B cell (primary cell): ENCODE measurements at regions not wholly inside any gene's neighbourhood (a gene's known extent, or its start where the extent isn't known, plus 50 kb on each side); places are given as distances from the start of the nearest gene placed in this dataset.

Source experiments
- ATAC-seq: fragments of 200-7000 bp; cut with Tn5 transposase; one replicate; pipeline ENCODE4 v1.10.0; 2021; ENCODE audit warnings: low read depth, mild to moderate bottlenecking, moderate number of reproducible peaks, moderate library complexity
- CTCF ChIA-PET: fragments of 350-600 bp; sonication (Branson Sonifier 250); formaldehyde crosslinking; loops from one replicate; lab custom pipeline; 2021; ENCODE audit warnings: antibody characterized with exemption, inconsistent platforms; lab: Charles Lee
- POLR2A ChIA-PET: fragments of 350-600 bp; sonication (Branson Sonifier 250); formaldehyde crosslinking; loops from one replicate; lab custom pipeline; 2021; ENCODE audit warnings: antibody characterized with exemption; lab: Charles Lee
- DNase-seq: peaks from one replicate; pipeline ENCODE4 v3.0.0; 2013
- H2AFZ ChIP-seq: 2 replicates; pipeline ENCODE4 v1.6.1; 2012; ENCODE audit warnings: mild to moderate bottlenecking, low read depth, low read length; ENCODE audit not compliant: insufficient read depth, poor library complexity, severe bottlenecking
- H3K27ac ChIP-seq, 2 donors: 1 replicate in 1 of 2; 2 replicates in 1 of 2; pipeline ENCODE4 v1.5.1; 2012 to 2013; ENCODE audit warnings: low read length in 2 of 2, mild to moderate bottlenecking in 2 of 2, moderate library complexity in 1 of 2
- H3K27me3 ChIP-seq, 4 experiments: fragments of 200-600 bp in 1 of 4; sonication (generic) in 1 of 4; replicated peaks in 1 of 4; 1 replicate in 2 of 4; 2 replicates in 2 of 4; pipeline versions ENCODE4 v1.6.1 to v1.7.0; 2013 to 2016; ENCODE audit warnings: low read length in 3 of 4, mild to moderate bottlenecking in 2 of 4, mixed read lengths in 1 of 4, moderate library complexity in 1 of 4; ENCODE audit not compliant: insufficient read depth in 4 of 4, control insufficient read depth in 3 of 4; ENCODE audit errors: control extremely low read depth in 1 of 4
- H3K36me3 ChIP-seq, 2 experiments: replicated peaks in 1 of 2; 1 replicate in 1 of 2; 2 replicates in 1 of 2; pipeline versions ENCODE4 v1.6.1 to v1.7.1; 2013; ENCODE audit warnings: low read length in 1 of 2; ENCODE audit not compliant: insufficient read depth in 2 of 2, control insufficient read depth in 1 of 2; ENCODE audit errors: control extremely low read depth in 1 of 2, extremely low read depth in 1 of 2
- H3K4me1 ChIP-seq, 2 donors: fragments of 200-600 bp in 1 of 2; sonication (generic) in 1 of 2; 1 replicate in 1 of 2; 2 replicates in 1 of 2; pipeline versions ENCODE4 v1.5.1 to v1.6.1; 2013 to 2017; ENCODE audit warnings: low read length in 2 of 2; ENCODE audit not compliant: control insufficient read depth in 2 of 2, insufficient read depth in 2 of 2
- H3K4me2 ChIP-seq: replicated peaks from 2 replicates; pipeline ENCODE3; 2012; ENCODE audit warnings: mild to moderate bottlenecking, low read depth, low read length; ENCODE audit not compliant: poor library complexity, severe bottlenecking
- H3K4me3 ChIP-seq, 5 experiments: fragments of 200-600 bp in 1 of 5; sonication (generic) in 1 of 5; 1 replicate in 3 of 5; 2 replicates in 2 of 5; pipeline versions ENCODE4 v1.5.1 to v1.7.0; 2011 to 2016; ENCODE audit warnings: low read length in 4 of 5, mild to moderate bottlenecking in 4 of 5, low read depth in 2 of 5, control low read depth in 1 of 5, moderate library complexity in 1 of 5; ENCODE audit not compliant: insufficient read depth in 1 of 5; ENCODE audit errors: control extremely low read depth in 1 of 5, extremely low read depth in 1 of 5
- H3K79me2 ChIP-seq: fragments of 200-600 bp; sonication (generic); one replicate; pipeline ENCODE4 v1.6.0; 2016; ENCODE audit warnings: low read length; ENCODE audit not compliant: control insufficient read depth, insufficient read depth
- H3K9ac ChIP-seq: fragments of 200-600 bp; sonication (generic); 2 replicates; pipeline ENCODE4 v1.6.1; 2017; ENCODE audit warnings: mild to moderate bottlenecking, low read length, moderate library complexity
- H3K9me3 ChIP-seq, 3 donors: one replicate each; pipeline versions ENCODE4 v1.6.1 to v1.7.1; 2013; ENCODE audit warnings: low read length in 2 of 3; ENCODE audit not compliant: control insufficient read depth in 2 of 3, insufficient read depth in 1 of 3; ENCODE audit errors: control extremely low read depth in 1 of 3
- H4K20me1 ChIP-seq: 2 replicates; pipeline ENCODE4 v1.6.0; 2012; ENCODE audit warnings: mild to moderate bottlenecking, low read length; ENCODE audit not compliant: insufficient read depth, control insufficient read depth, poor library complexity, severe bottlenecking
- H3K27ac Mint-ChIP-seq: one replicate; pipeline ENCODE4 v1.8.0; 2021; ENCODE audit warnings: mixed read lengths
- H3K27me3 Mint-ChIP-seq: one replicate; pipeline ENCODE4 v1.8.0; 2021; ENCODE audit warnings: mixed read lengths
- H3K4me1 Mint-ChIP-seq: one replicate; pipeline ENCODE4 v1.8.0; 2021; ENCODE audit warnings: mixed read lengths
- H3K4me3 Mint-ChIP-seq: one replicate; pipeline ENCODE4 v1.8.0; 2021; ENCODE audit warnings: mixed read lengths
- H3K9me3 Mint-ChIP-seq: one replicate; pipeline ENCODE4 v1.8.0; 2022; ENCODE audit warnings: mixed read lengths; ENCODE audit not compliant: insufficient read depth
- EZH2 ChIP-seq: IDR thresholded peaks from 2 replicates; pipeline ENCODE4 v1.6.1; 2012; ENCODE audit warnings: borderline replicate concordance, low read depth, mild to moderate bottlenecking, moderate library complexity, low read length; ENCODE audit not compliant: insufficient read depth, poor library complexity, severe bottlenecking
- WGBS: methylation state at CpG from one replicate; pipeline ENCODE4 v1.1.5; 2013; ENCODE audit warnings: missing lambda C conversion rate; ENCODE audit not compliant: insufficient coverage; 5-methylcytosine and 5-hydroxymethylcytosine counted together
- intact Hi-C: fragments of 100-400 bp; cut with micrococcal nuclease; formaldehyde crosslinking; loops from one replicate; pipeline ENCODE4 v1.10.0; 2022
- TF ChIP-seq, protein P1 (sequence below): fragments of 200-600 bp; IDR thresholded peaks from one replicate; pipeline ENCODE4 v1.8.0; 2022; ENCODE audit warnings: antibody characterized with exemption, mild to moderate bottlenecking

DNA sequence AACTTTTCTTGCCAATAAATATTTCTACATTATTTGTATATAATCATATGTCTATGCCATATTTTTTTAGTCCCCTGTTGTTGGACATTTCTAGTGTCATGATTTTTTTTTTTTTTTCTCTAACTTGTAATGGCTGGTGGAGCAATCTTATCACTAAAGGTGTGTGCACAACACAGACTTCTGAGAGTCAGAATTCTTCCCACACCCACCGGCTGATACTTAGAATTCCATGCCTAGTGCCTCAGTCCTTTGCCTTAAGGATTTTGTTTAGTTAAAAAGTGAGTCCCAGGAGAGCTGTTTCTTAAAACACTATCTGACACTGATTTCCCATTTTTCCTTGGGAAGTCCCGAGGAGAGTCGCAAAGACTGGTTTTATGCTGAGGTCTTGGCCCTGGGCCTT, 87.7 kb upstream of the BARX2 start:
- H3K27me3 ChIP-seq: peaks cover 0 to 15% (median 8%) of the 10 kb centered on the region in 4 experiments
- DNase-seq: no peak
- intact Hi-C loops: no loop called here
- H3K4me3 Mint-ChIP-seq: no peak overlapping the region
- no peaks in the 10 kb centered on the region for H3K79me2 ChIP-seq
- TF ChIP-seq, protein P1, sequence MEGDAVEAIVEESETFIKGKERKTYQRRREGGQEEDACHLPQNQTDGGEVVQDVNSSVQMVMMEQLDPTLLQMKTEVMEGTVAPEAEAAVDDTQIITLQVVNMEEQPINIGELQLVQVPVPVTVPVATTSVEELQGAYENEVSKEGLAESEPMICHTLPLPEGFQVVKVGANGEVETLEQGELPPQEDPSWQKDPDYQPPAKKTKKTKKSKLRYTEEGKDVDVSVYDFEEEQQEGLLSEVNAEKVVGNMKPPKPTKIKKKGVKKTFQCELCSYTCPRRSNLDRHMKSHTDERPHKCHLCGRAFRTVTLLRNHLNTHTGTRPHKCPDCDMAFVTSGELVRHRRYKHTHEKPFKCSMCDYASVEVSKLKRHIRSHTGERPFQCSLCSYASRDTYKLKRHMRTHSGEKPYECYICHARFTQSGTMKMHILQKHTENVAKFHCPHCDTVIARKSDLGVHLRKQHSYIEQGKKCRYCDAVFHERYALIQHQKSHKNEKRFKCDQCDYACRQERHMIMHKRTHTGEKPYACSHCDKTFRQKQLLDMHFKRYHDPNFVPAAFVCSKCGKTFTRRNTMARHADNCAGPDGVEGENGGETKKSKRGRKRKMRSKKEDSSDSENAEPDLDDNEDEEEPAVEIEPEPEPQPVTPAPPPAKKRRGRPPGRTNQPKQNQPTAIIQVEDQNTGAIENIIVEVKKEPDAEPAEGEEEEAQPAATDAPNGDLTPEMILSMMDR: no peak
- TF ChIP-seq EZH2: no peak
- H3K27ac ChIP-seq: no peak overlapping the region
- H3K27me3 Mint-ChIP-seq: peaks cover 29% of the 10 kb centered on the region
- POLR2A ChIA-PET: no interaction called here
- WGBS: 100% methylated on average over 2 of the region's 3 CpGs
- H3K4me2 ChIP-seq: no peak overlapping the region
- H3K9me3 Mint-ChIP-seq: no peaks in the 10 kb centered on the region
- no peaks in the 10 kb centered on the region for H3K4me1 Mint-ChIP-seq
- no peaks in the 10 kb centered on the region for H4K20me1 ChIP-seq
- H3K9ac ChIP-seq: no peak overlapping the region
- ATAC-seq: no peak
- H3K9me3 ChIP-seq: peaks cover 0 to 3% (median 0%) of the 10 kb centered on the region in 3 donors
- CTCF ChIA-PET: no interaction called here
- no peak overlapping the region for H3K27ac Mint-ChIP-seq
- H3K4me1 ChIP-seq: no peaks in the 10 kb centered on the region
- H3K36me3 ChIP-seq: no peaks in the 10 kb centered on the region
- no peak overlapping the region for H3K4me3 ChIP-seq
- no peak overlapping the region for H2AFZ ChIP-seq

DNA sequence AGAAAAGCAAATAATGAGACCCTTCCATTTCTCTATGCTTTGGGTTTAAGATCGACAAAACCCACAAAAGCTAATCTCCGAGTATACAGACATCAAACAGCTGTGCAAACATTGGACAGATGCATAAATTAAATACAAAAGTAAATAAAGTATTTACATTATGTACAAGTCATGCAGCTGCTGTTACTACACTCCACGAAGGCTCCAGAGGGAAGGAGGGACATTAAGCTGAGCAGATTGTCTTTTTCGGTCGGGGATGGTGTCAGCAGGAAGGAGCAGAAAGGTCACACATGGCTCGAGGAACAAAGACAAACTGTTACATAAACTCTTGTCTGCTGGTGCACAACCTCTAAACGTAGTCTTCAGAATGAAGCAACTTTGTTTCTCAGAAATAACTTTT, 88.8 kb upstream of the BARX2 start:
- Histone ChIP-seq H2AFZ (no peak overlapping the region), H3K4me2 (no peak overlapping the region), H3K9me3 (peaks cover 0 to 3% (median 0%) of the 10 kb centered on the region in 3 donors), H4K20me1 (no peaks in the 10 kb centered on the region), H3K27ac (no peak overlapping the region), H3K27me3 (peaks cover 0 to 15% (median 8%) of the 10 kb centered on the region in 4 experiments), H3K4me3 (no peak overlapping the region), H3K4me1 (no peaks in the 10 kb centered on the region), H3K9ac (no peak overlapping the region), H3K36me3 (no peaks in the 10 kb centered on the region), H3K79me2 (no peaks in the 10 kb centered on the region)
- H3K4me3 Mint-ChIP-seq: no peak overlapping the region
- ChIA-PET POLR2A (no interaction called here), CTCF (no interaction called here)
- 87% methylated on average over 4 of the region's 7 CpGs for WGBS
- intact Hi-C loops: no loop called here
- DNase-seq (no peak), ATAC-seq (no peak)
- H3K9me3 Mint-ChIP-seq: no peaks in the 10 kb centered on the region
- H3K27ac Mint-ChIP-seq: no peak overlapping the region
- H3K4me1 Mint-ChIP-seq: no peaks in the 10 kb centered on the region
- H3K27me3 Mint-ChIP-seq: peaks cover 35% of the 10 kb centered on the region
- TF ChIP-seq, protein P1: no peak
- no peak for TF ChIP-seq EZH2
